RPMI8226 (cell line): ENCODE measurements at regions not wholly inside any gene's neighbourhood (a gene's known extent, or its start where the extent isn't known, plus 50 kb on each side); places are given as distances from the start of the nearest gene placed in this dataset.
"Not testable (repeated sequence)": the region's sequence is repeated elsewhere in the genome, so short reads cannot be mapped to it uniquely, and the experiment has no call there.

ENCODE experiments used
- DNase-seq: peaks from one replicate; pipeline ENCODE4 v3.0.0-alpha.2; 2015

DNA sequence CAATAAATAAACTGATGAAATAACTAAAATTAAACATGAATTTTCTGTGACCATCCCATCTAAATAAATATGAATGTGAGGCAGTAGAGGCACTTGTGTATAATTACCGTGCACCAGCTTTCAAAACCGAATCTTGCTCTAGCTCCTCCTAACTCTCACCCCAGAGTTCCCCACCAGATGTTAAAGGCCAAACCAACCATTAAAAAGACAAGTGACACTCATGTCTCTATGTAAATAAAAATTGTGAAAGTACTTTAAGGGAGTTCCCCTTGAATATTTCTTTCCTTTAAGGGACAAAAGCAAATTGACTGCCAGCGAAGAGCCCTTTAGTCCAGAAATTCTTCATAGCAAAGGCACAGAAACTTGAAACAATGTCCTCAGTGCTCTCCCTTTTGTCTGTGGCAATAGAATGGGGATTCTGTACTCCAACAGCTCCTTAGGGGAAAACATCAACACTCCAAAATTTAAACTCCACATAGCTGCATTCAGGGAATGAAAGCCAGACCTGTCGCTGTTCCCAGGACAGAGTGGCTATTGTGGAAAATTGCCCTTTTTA, 101.7 kb upstream of the SOX21 start:
- no peak for DNase-seq

DNA sequence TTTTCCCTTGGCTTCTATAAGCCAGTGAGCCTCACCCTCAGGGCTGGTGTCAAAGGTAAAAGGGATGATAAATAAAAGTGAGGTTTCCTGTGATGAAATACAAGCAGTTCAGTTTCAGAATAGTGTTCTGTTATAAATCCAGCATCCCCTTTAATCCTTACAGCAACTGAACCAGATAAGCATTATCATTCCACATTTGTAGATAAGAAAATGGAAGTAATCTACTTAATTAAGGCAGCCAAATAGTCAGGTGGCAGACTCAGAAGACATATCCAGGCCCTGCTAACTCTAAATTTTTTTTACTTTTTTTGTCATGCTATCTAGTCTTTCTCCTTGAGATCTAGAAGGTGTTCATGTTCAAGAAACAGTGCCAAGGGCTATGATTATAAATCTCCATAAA, 99.4 kb upstream of the SOX21 start:
- DNase-seq, result no peak

DNA sequence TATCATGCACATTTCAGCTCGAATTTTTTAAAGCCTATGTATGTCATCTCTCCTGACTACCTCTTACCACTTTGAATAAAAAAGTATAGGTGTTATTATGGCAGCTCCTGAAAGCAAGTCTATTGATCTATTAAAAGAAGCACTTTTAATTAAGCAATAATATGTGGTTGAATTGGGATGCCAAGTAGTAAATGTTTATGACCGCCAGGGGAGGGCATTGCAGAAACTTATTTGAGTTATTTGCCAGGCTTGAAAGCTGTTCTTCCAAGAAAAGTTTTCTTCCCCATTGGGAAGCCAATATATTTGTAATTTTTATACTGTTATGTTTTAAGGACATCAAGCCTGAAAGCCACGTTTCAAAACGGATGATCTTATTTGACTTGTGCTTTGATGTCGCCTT, 88.1 kb upstream of the SOX21 start:
- no peak for DNase-seq

DNA sequence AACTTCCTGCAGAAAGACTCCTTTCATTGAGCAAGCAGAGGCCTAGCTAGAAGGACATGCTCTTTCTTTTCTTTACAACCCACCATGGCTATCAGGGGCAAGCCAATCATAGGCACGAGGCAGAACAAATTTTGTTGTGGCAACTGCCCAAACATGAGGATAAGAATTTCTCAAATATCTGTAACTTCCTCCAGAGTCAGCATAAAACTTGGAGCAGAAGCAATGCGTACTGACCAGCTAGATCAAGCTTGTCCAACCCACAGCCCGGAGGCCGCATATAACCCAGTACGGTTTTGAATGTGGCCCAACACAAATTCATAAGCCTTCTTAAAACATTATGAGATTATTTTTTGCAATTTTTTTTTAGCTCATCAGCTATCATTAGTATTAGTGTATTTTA, 87.0 kb upstream of the SOX21 start:
- DNase-seq, result no peak

DNA sequence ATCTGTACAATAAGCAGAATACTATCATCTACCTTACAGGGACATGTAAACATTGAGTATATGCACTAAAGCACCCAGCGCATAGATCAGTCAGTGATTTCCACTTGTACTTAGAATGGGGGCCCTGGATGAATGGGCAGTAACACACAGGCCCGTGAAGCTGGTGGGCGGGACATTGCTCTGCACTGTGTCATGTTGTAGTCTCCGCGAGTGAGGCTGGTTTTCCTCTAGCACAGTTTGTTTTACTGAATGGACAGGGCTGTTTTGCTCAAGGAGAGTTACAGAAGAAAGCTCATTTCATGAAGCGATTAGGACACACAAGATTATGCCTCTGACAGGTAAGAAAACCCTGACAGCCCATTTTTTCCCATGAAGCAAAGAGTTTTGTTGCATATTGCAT, 86.4 kb upstream of the SOX21 start:
- DNase-seq, result no peak

DNA sequence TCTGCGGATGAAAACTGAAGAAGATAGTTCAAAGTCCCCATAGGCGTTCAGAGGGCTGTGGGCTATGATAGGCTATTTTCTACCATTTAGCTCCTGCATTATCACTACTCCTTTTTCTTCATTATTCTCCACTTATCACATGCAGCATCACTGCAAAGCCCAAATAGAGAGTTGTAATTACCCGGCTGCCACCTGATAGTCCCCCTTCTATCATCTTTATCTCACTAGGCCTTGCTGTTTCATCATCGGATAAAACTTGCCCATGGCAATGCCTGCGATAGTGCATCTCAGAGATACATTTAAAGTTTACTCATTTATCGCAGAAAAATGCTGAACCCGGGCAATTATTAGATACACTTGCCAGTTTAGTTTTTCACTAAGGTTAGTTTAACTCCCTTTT, 82.9 kb upstream of the SOX21 start:
- no peak for DNase-seq

DNA sequence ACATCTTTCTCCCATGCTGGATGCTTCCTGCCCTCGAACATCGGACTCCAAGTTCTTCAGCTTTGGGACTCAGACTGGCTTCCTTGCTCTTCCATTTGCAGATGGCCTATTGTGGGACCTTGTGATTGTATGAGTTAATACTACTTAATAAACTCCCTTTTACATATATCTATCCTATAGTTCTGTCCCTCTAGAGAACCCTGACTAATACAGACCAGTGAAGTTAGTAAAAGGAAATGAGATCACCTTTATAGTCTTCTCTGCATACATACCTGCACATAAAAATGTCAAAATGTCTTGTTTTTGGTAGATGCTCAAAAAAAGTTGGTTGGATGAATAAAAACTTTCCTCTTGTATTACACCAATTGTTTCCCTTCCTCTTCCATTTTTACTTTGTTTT, 73.9 kb upstream of the SOX21 start:
- DNase-seq, result not testable (repeated sequence)

DNA sequence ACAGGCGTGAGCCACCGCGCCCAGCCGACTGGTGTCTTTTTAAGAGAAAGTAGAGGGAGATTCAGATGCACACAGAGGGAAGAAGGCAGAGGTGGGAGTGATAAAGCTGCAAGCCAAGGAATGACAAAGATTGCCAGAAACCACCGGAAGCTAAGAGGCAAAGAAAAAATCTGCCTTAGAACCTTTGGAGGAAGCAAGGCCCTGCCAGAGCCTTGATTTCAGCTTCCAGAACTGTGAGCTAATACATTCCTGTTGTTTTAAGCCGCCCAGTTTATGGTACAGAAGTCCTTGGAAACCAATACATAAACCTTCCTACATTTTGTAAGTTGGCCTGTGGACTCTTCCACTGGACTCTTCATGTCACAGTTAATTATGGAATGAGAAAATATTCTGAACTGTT, 71.7 kb upstream of the SOX21 start:
- DNase-seq, result no peak

DNA sequence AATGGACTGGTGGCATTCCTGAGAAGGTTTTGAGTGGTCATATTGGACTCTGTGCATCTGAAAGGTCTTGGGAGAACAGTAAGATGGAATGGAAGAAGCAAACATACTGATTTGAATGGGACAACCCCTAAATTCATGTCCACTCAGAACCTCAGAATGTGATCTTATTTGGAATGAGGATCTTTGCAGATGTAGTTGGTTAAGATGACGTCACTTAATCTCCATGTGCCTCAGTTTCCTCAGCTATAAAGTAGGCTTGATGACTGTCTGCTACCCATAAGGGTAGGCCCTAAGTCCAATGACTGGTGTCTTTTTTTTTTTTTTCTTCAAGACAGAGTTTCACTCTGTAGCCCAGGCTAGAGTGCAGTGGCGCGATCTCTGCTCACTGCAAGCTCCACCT, 71.1 kb upstream of the SOX21 start:
- DNase-seq, result no peak

DNA sequence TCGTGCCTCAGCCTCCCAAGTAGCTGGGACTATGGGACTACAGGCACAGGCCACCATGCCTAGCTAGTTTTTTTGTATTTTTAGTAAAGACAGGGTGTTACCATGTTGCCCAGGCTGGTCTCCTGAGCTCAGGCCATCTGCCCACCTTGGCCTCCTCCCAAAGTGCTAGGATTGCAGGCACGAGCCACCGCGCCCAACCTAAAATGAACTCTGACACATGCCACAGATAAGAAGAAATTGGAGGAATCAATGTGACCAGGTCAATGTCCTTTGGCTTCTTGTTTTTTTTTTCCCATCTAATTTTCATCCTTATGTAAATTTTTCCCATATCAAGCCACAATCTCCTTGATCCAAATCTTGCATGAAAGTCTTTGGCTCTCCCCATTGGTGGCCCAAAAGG, 68.1 kb upstream of the SOX21 start:
- DNase-seq, result no peak

DNA sequence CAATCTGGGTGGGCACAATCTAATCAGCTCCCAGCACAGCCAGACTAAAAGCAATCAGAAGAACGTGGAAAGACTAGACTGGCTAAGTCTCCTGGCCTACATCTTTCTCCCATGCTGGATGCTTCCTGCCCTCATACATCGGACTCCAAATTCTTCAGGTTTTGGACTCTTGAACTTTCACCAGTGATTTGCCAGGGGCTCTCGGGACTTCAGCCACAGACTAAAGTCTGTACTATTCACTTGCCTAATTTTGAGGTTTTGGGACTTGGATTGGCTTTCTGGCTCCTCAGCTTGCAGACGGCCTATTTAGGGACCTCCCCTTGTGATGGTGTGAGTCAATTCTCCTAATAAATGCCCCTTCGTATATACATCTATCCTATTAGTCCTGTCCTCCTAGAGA, 66.6 kb upstream of the SOX21 start:
- no peak for DNase-seq

DNA sequence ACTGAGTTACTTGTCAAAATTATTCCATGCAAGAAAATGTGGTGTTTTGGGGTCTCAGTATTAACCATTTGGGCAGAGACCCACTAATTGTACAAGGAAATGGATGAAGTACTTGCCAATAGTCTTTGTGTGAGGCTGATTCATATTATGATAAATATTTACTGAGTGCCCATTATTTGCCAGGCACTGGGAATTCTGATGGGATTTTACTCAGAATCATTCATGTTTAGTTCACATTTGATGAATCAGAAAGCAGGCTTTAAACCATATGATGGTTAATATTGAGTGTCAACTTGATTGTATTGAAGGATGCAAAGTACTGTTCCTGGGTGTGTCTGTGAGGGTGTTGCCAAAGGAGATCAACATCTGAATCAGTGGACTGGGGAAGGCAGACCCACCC, 66.2 kb upstream of the SOX21 start:
- DNase-seq, result no peak

DNA sequence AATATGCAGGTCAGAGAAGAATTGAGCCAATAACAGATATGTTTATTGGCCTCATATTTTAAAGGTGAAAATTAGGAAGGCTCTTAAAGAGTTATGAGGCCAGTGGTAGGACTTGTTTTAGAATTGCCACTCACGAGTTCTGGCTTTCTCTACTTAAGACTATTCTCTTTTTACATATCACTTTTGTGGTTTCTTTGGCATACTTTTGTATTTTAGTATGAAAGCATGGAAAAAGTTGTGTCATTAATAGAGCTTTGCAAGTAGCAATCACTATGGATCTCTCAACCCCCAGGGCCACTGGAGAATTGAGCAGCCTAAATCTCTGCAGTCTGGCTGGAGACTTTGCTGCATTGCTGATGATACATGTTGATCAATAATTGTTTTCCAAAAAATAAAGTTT, 64.6 kb upstream of the SOX21 start:
- DNase-seq, result no peak

DNA sequence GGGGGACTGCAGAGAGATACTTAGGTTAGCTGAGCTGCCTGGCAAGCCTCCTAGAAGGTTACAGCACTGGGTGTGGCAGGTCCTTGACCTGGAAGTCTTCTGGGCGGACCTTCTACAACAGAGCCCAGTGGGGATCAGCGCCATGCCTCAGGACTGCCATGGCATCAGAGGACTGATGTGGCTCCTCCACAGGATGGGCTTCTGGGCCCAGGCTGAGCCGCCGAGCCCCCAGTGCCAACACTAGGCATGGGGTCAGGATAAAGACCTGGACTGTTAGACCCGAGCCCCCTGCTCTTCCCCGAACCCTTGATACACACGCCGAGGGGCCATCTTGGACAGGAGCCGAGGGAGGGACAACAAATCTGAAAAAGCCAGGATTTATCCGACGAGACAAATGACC, 64.0 kb upstream of the SOX21 start:
- no peak for DNase-seq

DNA sequence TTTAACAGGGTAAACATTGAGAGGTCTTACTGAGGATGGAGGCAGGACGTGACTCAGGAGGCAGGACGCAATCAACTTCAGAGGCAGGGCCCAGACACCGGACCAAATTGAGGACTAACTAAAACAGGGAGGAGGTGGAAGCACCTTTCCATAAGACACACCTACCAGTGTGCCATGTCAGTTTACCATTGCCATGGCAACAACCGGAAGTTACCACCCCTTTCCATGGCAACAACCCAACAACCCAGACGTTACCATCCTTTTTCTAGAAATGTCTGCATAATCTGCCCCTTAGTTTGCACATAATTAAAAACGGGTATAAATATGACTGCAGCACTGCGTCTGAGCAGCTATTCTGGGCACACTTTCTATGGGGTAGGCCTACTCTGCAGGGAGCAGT, 53.5 kb upstream of the SOX21 start:
- no peak for DNase-seq

DNA sequence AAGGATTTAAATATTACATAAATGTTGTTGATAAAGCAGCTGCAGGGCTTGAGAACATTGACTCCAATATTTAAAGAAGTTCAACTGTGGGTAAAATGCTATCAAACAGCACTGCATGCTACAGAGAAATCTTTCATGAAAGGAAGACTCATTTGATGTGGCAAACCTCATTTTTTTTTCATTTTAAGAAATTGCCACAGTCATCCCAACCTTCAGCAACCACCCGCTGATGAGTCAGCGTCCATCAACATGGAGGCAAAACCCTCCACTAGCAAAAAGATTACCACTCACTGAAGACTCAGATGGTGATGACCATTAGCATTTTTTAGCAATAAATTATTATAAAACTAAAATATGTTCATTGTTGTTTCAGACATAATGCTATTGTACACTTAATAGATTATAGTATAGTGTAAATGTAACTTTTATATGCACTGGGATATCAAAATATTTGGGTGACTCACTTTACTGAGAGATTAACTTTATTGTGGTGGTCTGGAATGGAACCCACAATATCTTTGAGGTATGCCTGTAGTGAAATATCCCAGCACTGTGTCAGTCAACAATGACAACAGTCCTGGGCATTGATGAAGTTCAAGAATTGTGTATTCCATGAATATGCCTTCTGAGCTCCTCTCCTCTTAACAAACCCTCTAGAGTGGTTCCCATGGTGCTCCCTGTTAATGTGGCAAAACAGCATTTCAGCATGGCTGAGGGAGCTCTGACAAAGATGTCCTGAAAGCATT, 52.4 kb upstream of the SOX21 start:
- no peak for DNase-seq
